Panc1 (cell line): ENCODE measurements at regions not wholly inside any gene's neighbourhood (a gene's known extent, or its start where the extent isn't known, plus 50 kb on each side); places are given as distances from the start of the nearest gene placed in this dataset.

Experiments
- ATAC-seq: fragments of 200-7000 bp; cut with Tn5 transposase; 2 replicates; pipeline ENCODE4 v1.9.1; 2020; ENCODE audit warnings: mild to moderate bottlenecking, moderate library complexity
- BruUV-seq: library from RNA; stranded (reverse); fragments of 400-500 nt; replicated peaks from 2 replicates; lab custom pipeline; 2021; lab: Mats Ljungman, UMichigan
- CTCF ChIA-PET: fragments of 300-600 bp; sonication (Branson Sonifier 250); formaldehyde crosslinking; loops from one replicate; lab custom pipeline; 2022; ENCODE audit warnings: antibody characterized with exemption; lab: Charles Lee
- POLR2A ChIA-PET: fragments of 300-600 bp; sonication (Branson Sonifier 250); formaldehyde crosslinking; loops from one replicate; lab custom pipeline; 2022; ENCODE audit warnings: antibody characterized with exemption; lab: Charles Lee
- DNase-seq: peaks from one replicate; pipeline ENCODE4 v3.0.0-alpha.2; 2010; ENCODE audit warnings: low read depth, low spot score
- H3K27ac ChIP-seq: 2 replicates; pipeline ENCODE4 v1.5.1; 2011; ENCODE audit warnings: mild to moderate bottlenecking, low read length, inconsistent platforms
- H3K27me3 ChIP-seq: fragments of 200-500 bp; sonication (Bioruptor generic); 2 replicates; pipeline ENCODE4 v1.6.0; 2014; ENCODE audit warnings: low read length, inconsistent platforms; ENCODE audit not compliant: control insufficient read depth, insufficient read depth
- H3K36me3 ChIP-seq: fragments of 200-500 bp; sonication (Bioruptor generic); 2 replicates; pipeline ENCODE4 v1.5.1; 2014; ENCODE audit warnings: inconsistent platforms, mild to moderate bottlenecking, low read length, moderate library complexity; ENCODE audit not compliant: control insufficient read depth, insufficient read depth
- H3K4me1 ChIP-seq: 2 replicates; pipeline ENCODE4 v1.5.1; 2011; ENCODE audit warnings: inconsistent platforms, mild to moderate bottlenecking, low read length, moderate library complexity; ENCODE audit not compliant: control insufficient read depth, insufficient read depth
- H3K4me3 ChIP-seq, 2 experiments: 2 replicates each; pipeline ENCODE4 v1.5.1; 2011 to 2012; ENCODE audit warnings: low read depth in 2 of 2, low read length in 2 of 2, mild to moderate bottlenecking in 2 of 2, inconsistent platforms in 1 of 2, moderate library complexity in 1 of 2
- H3K9me3 ChIP-seq: fragments of 200-500 bp; sonication (Bioruptor generic); 2 replicates; pipeline ENCODE4 v1.5.1; 2014; ENCODE audit warnings: low read depth, mild to moderate bottlenecking, inconsistent platforms, low read length, moderate library complexity; ENCODE audit not compliant: control insufficient read depth, insufficient read depth
- CTCF ChIP-seq: fragments of 450-650 bp; IDR thresholded peaks from 2 replicates; pipeline ENCODE4 v1.5.1; 2017; ENCODE audit warnings: mild to moderate bottlenecking
- POLR2AphosphoS5 ChIP-seq: IDR thresholded peaks from 2 replicates; pipeline ENCODE4 v1.6.1; 2012; ENCODE audit warnings: mild to moderate bottlenecking, low read depth, low read length, moderate library complexity
- REST ChIP-seq, 2 experiments: IDR thresholded peaks; 2 replicates each; pipeline ENCODE4 v1.6.1; 2011 to 2012; ENCODE audit warnings: low read depth in 2 of 2, control low read depth in 1 of 2, low read length in 1 of 2, mild to moderate bottlenecking in 1 of 2, moderate library complexity in 1 of 2; ENCODE audit not compliant: insufficient read depth in 1 of 2
- SIN3A ChIP-seq: IDR thresholded peaks from 2 replicates; pipeline ENCODE4 v1.6.1; 2012; ENCODE audit warnings: low read depth, mild to moderate bottlenecking, low read length, moderate library complexity, borderline replicate concordance; ENCODE audit not compliant: insufficient read depth
- TCF7L2 ChIP-seq: IDR thresholded peaks from 2 replicates; pipeline ENCODE4 v1.6.1; 2011; ENCODE audit warnings: mild to moderate bottlenecking, low read depth, low read length, inconsistent platforms
- in situ Hi-C: cut with HindIII; loops from 2 replicates; pipeline ENCODE4 v1.10.0; 2016; ENCODE audit warnings: low sequenced_read_pairs, low pct_unique_long_range_greater_than_20kb
- intact Hi-C: fragments of 100-400 bp; cut with micrococcal nuclease; formaldehyde crosslinking; loops from one replicate; pipeline ENCODE4 v1.10.0; 2022; ENCODE audit not compliant: unreplicated experiment

- Histone ChIP-seq H3K27me3 (no peaks in the 10 kb centered on the region), H3K4me3 (no peak overlapping the region), H3K9me3 (no peaks in the 10 kb centered on the region), H3K27ac (no peak overlapping the region), H3K36me3 (no peaks in the 10 kb centered on the region), H3K4me1 (no peaks in the 10 kb centered on the region)
- intact Hi-C loops: no loop called here
- in situ Hi-C loops: no loop called here
- ATAC-seq (no peak), DNase-seq (no peak)
- POLR2A ChIA-PET: interaction anchor here (0.7 kb wide), 1 partner anchor 231 kb away, joined by 20 read pairs; no protein-coding TSS in a partner anchor
- CTCF ChIA-PET: interaction anchor here (1.1 kb wide), 1 partner anchor 48 kb away, joined by 4 read pairs; no protein-coding TSS in a partner anchor
- TF ChIP-seq CTCF (no peak), TCF7L2 (no peak), SIN3A (no peak), REST (IDR thresholded peaks at IDR 0.05; ENCODE audit: insufficient read depth in 1 of 2, low read depth in 2 of 2, low read length in 1 of 2) (no peak), POLR2AphosphoS5 (no peak)
- BruUV-seq: no TSS peak
Measured at GRCh38 chr22:35198738-35199137, 58.6 kb upstream of the HMGXB4 start.

- BruUV-seq: no TSS peak
- POLR2A ChIA-PET: no interaction called here
- no peaks in the 10 kb centered on the region for H3K36me3 ChIP-seq
- H3K4me3 ChIP-seq: no peak overlapping the region
- H3K27me3 ChIP-seq: no peaks in the 10 kb centered on the region
- intact Hi-C loops (no loop called here), in situ Hi-C loops (no loop called here)
- H3K9me3 ChIP-seq: no peaks in the 10 kb centered on the region
- DNase-seq (no peak), ATAC-seq (no peak)
- CTCF ChIA-PET: no interaction called here
- no peak overlapping the region for H3K27ac ChIP-seq
- TF ChIP-seq POLR2AphosphoS5 (no peak), SIN3A (no peak), REST (IDR thresholded peaks at IDR 0.05; ENCODE audit: insufficient read depth in 1 of 2, low read depth in 2 of 2, low read length in 1 of 2) (no peak)
- H3K4me1 ChIP-seq: no peaks in the 10 kb centered on the region
Measured at GRCh38 chr22:35202376-35202775, 54.9 kb upstream of the HMGXB4 start.
